ENCODE measurements at regions not wholly inside any gene's neighbourhood (a gene's known extent, or its start where the extent isn't known, plus 50 kb on each side); places are given as distances from the start of the nearest gene placed in this dataset.

- no peaks in the 10 kb centered on the region for H3K9me3 ChIP-seq
- no peak for DNase-seq
- H3K36me3 ChIP-seq: no peaks in the 10 kb centered on the region
- H3K9ac ChIP-seq (ENCODE audit: low read depth in 2 of 2, low read length in 2 of 2): no peak overlapping the region
- H3K27me3 ChIP-seq: peaks cover 14% of the 10 kb centered on the region
- no peak overlapping the region for H3K27ac ChIP-seq
- no peaks in the 10 kb centered on the region for H3K4me1 ChIP-seq
- H3K4me3 ChIP-seq: no peak overlapping the region
- intact Hi-C loops (cut with DNase I): no loop called here
- TF ChIP-seq CTCF (IDR thresholded peaks at IDR 0.05): no peak
These were observed 134.3 kb upstream of the MYO16 start for GRCh38 chr13:108494991-108495645.

GRCh38 chr13:108495646-108496361, 133.6 kb upstream of the MYO16 start:
- Histone ChIP-seq H3K4me1 (no peaks in the 10 kb centered on the region), H3K4me3 (no peak overlapping the region), H3K36me3 (no peaks in the 10 kb centered on the region), H3K27ac (no peak overlapping the region), H3K9me3 (no peaks in the 10 kb centered on the region), H3K9ac (ENCODE audit: low read depth in 2 of 2, low read length in 2 of 2) (no peak overlapping the region), H3K27me3 (peaks cover 14% of the 10 kb centered on the region)
- TF ChIP-seq CTCF (IDR thresholded peaks at IDR 0.05): no peak
- intact Hi-C loops (cut with DNase I): no loop called here
- no peak for DNase-seq

GRCh38 chr13:108496362-108497210, 132.8 kb upstream of the MYO16 start:
- H3K4me3 ChIP-seq: no peak overlapping the region
- H3K9me3 ChIP-seq: no peaks in the 10 kb centered on the region
- no peak overlapping the region for H3K9ac ChIP-seq (ENCODE audit: low read depth in 2 of 2, low read length in 2 of 2)
- TF ChIP-seq CTCF (IDR thresholded peaks at IDR 0.05): no peak
- intact Hi-C loops (cut with DNase I): no loop called here
- H3K27ac ChIP-seq: no peak overlapping the region
- H3K27me3 ChIP-seq: peaks cover 14% of the 10 kb centered on the region
- no peak for DNase-seq
- H3K4me1 ChIP-seq: no peaks in the 10 kb centered on the region
- H3K36me3 ChIP-seq: no peaks in the 10 kb centered on the region

- intact Hi-C loops (cut with DNase I): no loop called here
These were observed 128.7 kb upstream of the MYO16 start for GRCh38 chr13:108500711-108501110.

More at GRCh38 chr13:108500711-108501110, 128.7 kb upstream of the MYO16 start:
- Histone ChIP-seq H3K9ac (ENCODE audit: low read depth in 2 of 2, low read length in 2 of 2) (no peak overlapping the region), H3K36me3 (no peaks in the 10 kb centered on the region), H3K4me1 (no peaks in the 10 kb centered on the region), H3K27me3 (peaks cover 12% of the 10 kb centered on the region), H3K9me3 (no peaks in the 10 kb centered on the region), H3K27ac (no peak overlapping the region), H3K4me3 (no peak overlapping the region)
- no peak for TF ChIP-seq CTCF (IDR thresholded peaks at IDR 0.05)
- no peak for DNase-seq

All from colonic mucosa (tissue), 4 donors.